Prostate gland (tissue), 2 donors: ENCODE measurements at regions not wholly inside any gene's neighbourhood (a gene's known extent, or its start where the extent isn't known, plus 50 kb on each side); places are given as distances from the start of the nearest gene placed in this dataset.

ENCODE experiments used
- DNase-seq: peaks from one replicate; pipeline ENCODE4 v3.0.0-alpha.2; 2019; ENCODE audit warnings: low spot score
- H3K27ac ChIP-seq, 2 donors: fragments of 200-600 bp; sonication (generic); 2 replicates each; pipeline ENCODE4 v1.5.1; 2017 to 2019
- H3K27me3 ChIP-seq: fragments of 200-600 bp; sonication (generic); replicated peaks from 2 replicates; pipeline ENCODE4 v1.5.1; 2019; ENCODE audit not compliant: insufficient read depth
- H3K36me3 ChIP-seq, 2 donors: fragments of 200-600 bp; sonication (generic); 1 replicate in 1 of 2; 2 replicates in 1 of 2; pipeline versions ENCODE4 v1.5.1 to v1.8.1; 2017 to 2019
- H3K4me1 ChIP-seq: fragments of 200-600 bp; sonication (generic); replicated peaks from 2 replicates; pipeline ENCODE4 v1.5.1; 2019
- H3K4me3 ChIP-seq, 2 donors: fragments of 200-600 bp; sonication (generic); 2 replicates each; pipeline ENCODE4 v1.5.1; 2017 to 2019
- H3K9me3 ChIP-seq: fragments of 200-600 bp; sonication (generic); 2 replicates; pipeline ENCODE4 v1.5.1; 2017
- POLR2A ChIP-seq: fragments of 450-650 bp; IDR thresholded peaks from one replicate; pipeline ENCODE4 v1.6.1; 2016; ENCODE audit warnings: antibody characterized with exemption, mild to moderate bottlenecking
- POLR2AphosphoS5 ChIP-seq: sonication (generic); formaldehyde crosslinking; IDR thresholded peaks from one replicate; pipeline ENCODE4 v1.6.1; 2017; ENCODE audit warnings: antibody characterized with exemption
- WGBS: methylation state at CpG from one replicate; pipeline ENCODE4 v1.1.5; 2018; 5-methylcytosine and 5-hydroxymethylcytosine counted together
- intact Hi-C: fragments of 100-400 bp; cut with DNase I; formaldehyde crosslinking; loops from one replicate; pipeline ENCODE4 v1.14.2; 2022
- TF ChIP-seq, protein P1 (sequence below), 4 experiments: fragments of 200-600 bp in 2 of 4; fragments of 450-650 bp in 2 of 4; sonication (generic) in 2 of 4; IDR thresholded peaks; 1 replicate in 3 of 4; 2 replicates in 1 of 4; pipeline ENCODE4 v1.5.1; 2016 to 2019; ENCODE audit warnings: antibody characterized with exemption in 4 of 4, mild to moderate bottlenecking in 2 of 4, moderate library complexity in 2 of 4

DNA sequence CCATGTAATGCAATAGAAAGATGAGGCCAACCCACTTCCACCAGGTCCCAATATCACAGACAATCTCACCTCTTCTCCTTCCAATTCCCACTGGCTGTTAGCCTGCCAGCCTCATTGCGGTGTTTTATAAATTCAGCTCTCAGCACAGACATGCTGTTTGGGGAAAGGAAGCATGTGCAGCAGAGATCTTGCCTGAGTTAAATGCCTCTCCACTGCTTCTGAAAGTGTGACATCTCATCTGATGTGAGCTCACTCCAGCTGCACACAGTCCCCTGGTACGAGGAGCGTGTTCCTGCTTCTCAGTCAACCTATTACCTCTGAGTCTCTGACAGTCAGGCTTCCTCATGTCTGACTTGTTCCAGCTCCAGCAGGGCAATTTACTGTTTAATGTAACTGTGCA, 122.7 kb upstream of the GUCY1A2 start:
- 61% methylated on average over 3 of the region's 3 CpGs for WGBS
- Histone ChIP-seq H3K36me3 (no peaks in the 10 kb centered on the region), H3K4me3 (no peak overlapping the region)

DNA sequence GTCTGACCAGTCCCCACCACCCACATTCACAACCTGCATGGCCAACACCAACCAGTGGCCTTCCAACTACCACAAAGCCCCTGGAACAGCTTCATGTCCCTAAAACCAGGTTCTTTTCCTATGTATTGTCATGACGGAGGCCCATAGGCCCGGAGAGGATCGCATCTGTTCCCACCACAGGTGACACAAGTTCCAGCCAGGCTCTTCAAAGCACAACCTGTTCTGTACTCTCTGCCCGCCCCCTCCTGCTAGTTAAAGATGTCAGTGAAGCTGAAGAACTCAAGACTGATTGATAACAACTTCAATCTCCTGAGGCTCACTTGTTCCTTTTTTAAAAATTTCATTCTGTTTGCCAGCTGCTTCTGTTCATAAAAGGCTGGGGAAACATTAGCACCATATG, 121.1 kb upstream of the GUCY1A2 start:
- H3K9me3 ChIP-seq: no peaks in the 10 kb centered on the region
- WGBS: 69% methylated on average over 4 of the region's 4 CpGs
- no peak overlapping the region for H3K27ac ChIP-seq
- intact Hi-C loops: no loop called here
- TF ChIP-seq POLR2AphosphoS5: no peak
- TF ChIP-seq, protein P1, sequence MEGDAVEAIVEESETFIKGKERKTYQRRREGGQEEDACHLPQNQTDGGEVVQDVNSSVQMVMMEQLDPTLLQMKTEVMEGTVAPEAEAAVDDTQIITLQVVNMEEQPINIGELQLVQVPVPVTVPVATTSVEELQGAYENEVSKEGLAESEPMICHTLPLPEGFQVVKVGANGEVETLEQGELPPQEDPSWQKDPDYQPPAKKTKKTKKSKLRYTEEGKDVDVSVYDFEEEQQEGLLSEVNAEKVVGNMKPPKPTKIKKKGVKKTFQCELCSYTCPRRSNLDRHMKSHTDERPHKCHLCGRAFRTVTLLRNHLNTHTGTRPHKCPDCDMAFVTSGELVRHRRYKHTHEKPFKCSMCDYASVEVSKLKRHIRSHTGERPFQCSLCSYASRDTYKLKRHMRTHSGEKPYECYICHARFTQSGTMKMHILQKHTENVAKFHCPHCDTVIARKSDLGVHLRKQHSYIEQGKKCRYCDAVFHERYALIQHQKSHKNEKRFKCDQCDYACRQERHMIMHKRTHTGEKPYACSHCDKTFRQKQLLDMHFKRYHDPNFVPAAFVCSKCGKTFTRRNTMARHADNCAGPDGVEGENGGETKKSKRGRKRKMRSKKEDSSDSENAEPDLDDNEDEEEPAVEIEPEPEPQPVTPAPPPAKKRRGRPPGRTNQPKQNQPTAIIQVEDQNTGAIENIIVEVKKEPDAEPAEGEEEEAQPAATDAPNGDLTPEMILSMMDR (IDR thresholded peaks at IDR 0.05): no peak
- TF ChIP-seq POLR2A: no peak
- H3K36me3 ChIP-seq: no peaks in the 10 kb centered on the region
- no peaks in the 10 kb centered on the region for H3K27me3 ChIP-seq
- H3K4me3 ChIP-seq: no peak overlapping the region
- H3K4me1 ChIP-seq: no peaks in the 10 kb centered on the region
- DNase-seq: no peak

More for the DNA sequence above, 122.7 kb upstream of the GUCY1A2 start:
- Histone ChIP-seq H3K27ac (no peak overlapping the region), H3K27me3 (no peaks in the 10 kb centered on the region), H3K9me3 (no peaks in the 10 kb centered on the region), H3K4me1 (no peaks in the 10 kb centered on the region)
- TF ChIP-seq, protein P1 (IDR thresholded peaks at IDR 0.05): no peak
- TF ChIP-seq POLR2A (no peak), POLR2AphosphoS5 (no peak)
- intact Hi-C loops: no loop called here
- no peak for DNase-seq

DNA sequence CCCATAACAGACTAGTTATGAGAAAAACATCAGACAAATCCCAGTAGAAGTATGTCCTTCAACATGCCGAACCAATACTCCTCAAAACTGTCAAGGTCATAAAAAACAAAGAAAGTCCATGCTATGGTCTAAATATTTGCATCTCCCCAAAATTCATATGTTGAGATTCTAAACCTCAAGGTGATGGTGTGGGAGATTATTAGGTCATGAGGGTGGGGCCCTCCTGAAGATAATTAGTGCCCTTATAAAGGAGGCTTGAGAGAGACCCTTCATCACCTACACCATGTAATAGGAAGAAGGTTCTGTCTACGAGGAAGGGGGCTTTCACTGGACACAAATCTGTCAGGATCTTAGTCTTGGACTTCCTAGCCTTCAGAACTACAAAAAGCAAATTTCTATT, 118.6 kb upstream of the GUCY1A2 start:
- TF ChIP-seq POLR2AphosphoS5: no peak
- Histone ChIP-seq H3K27ac (no peak overlapping the region), H3K27me3 (no peaks in the 10 kb centered on the region), H3K9me3 (no peaks in the 10 kb centered on the region), H3K4me1 (no peaks in the 10 kb centered on the region), H3K36me3 (no peaks in the 10 kb centered on the region), H3K4me3 (no peak overlapping the region)
- intact Hi-C loops: no loop called here
- 89% methylated on average over 2 of the region's 2 CpGs for WGBS
- no peak for DNase-seq

DNA sequence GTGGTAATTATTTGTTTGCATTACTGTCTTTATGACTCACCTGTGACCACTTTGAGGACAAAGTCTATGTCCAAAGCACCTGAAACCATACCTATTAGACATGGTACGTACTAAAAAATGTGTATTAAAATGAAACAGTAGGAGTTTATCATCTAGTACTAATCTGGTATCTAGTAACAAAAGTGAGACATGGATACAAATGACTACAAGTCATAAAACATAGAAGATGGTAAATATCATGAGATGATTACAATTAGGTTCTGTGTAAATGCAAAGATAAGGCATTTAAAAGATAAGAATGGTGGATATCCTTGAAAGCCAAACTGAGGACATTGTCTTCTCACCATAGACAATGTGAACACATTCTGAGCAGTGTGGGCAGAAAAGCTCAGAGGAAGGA, 113.5 kb upstream of the GUCY1A2 start:
- H3K9me3 ChIP-seq: no peaks in the 10 kb centered on the region
- TF ChIP-seq, protein P1 (IDR thresholded peaks at IDR 0.05): no peak
- no peak for TF ChIP-seq POLR2AphosphoS5
- no peak for TF ChIP-seq POLR2A
- no peak overlapping the region for H3K27ac ChIP-seq
- no peak for DNase-seq
- 61% methylated on average over 1 of the region's 1 CpG for WGBS
- H3K27me3 ChIP-seq: no peaks in the 10 kb centered on the region
- no peak overlapping the region for H3K4me3 ChIP-seq
- intact Hi-C loops: no loop called here
- H3K4me1 ChIP-seq: no peaks in the 10 kb centered on the region
- no peaks in the 10 kb centered on the region for H3K36me3 ChIP-seq

DNA sequence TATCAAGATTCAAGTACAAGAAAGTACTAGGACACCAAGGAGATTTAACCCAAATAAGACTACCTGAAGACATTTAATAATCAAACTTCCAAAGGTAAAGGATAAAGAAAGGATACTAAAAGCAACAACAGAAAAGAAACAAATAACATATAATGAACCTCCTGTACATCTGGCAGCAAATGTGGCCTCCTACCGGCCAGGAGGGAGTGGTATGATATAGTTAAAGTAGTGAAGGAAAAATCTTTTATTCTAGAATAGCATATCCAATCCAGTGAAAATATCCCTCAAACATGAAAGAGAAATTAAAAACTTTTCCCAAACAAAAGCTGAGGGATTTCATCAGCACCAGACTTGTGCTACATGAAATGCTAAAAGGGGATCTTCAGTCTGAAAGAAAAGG, 104.7 kb upstream of the GUCY1A2 start:
- H3K27ac ChIP-seq: no peak overlapping the region
- no peak overlapping the region for H3K4me3 ChIP-seq
- H3K4me1 ChIP-seq: no peaks in the 10 kb centered on the region
- no peaks in the 10 kb centered on the region for H3K36me3 ChIP-seq
- TF ChIP-seq, protein P1 (IDR thresholded peaks at IDR 0.05): no peak
- intact Hi-C loops: no loop called here
- H3K27me3 ChIP-seq: no peaks in the 10 kb centered on the region
- no peaks in the 10 kb centered on the region for H3K9me3 ChIP-seq
- DNase-seq: no peak
- 74% methylated on average over 1 of the region's 1 CpG for WGBS
